Putamen (tissue), 1 donor: ENCODE measurements at regions not wholly inside any gene's neighbourhood (a gene's known extent, or its start where the extent isn't known, plus 50 kb on each side); places are given as distances from the start of the nearest gene placed in this dataset.

Experiments
- DNase-seq: peaks from one replicate; pipeline ENCODE4 v3.0.0-alpha.2; 2016; ENCODE audit warnings: low spot score

DNA sequence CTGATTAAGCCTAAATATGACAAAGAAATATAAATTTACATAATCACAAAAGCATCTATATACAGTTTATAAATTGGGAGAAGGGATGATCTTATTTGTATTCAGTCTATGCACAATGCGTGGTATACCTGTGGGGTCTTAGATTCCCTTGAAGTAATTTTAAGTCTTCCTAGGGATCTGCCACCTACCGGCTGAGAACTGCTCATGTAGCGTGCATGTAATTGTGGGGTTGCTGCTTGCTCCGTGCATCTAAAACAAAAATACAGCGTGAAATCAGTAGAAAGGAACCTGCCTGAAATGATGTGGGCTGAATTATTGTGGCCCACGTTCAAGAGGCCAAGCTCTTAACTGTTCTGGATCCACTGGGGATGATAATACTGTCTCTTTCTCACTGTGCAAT, 187.3 kb downstream of the MBOAT1 start:
- DNase-seq = no peak

DNA sequence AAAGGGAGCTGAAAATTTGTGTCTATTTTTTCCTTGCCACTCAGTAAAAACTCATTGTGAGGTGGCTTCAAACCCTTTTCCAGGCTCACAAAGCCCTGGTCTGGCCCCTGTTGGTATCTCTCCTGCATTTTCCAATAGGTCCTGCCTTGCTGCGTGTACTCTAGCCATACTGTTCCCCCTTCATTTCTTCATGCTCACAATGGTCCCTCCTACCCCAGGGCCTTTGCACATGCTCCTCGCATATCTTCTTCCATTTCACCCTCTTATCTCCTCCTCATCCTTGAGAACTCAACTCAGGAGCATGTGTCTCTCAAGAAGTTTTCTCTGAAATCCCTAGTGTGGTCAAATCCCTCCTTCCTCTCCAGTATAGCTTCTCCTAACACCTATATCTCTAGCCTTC, 186.6 kb downstream of the MBOAT1 start:
- DNase-seq = no peak

DNA sequence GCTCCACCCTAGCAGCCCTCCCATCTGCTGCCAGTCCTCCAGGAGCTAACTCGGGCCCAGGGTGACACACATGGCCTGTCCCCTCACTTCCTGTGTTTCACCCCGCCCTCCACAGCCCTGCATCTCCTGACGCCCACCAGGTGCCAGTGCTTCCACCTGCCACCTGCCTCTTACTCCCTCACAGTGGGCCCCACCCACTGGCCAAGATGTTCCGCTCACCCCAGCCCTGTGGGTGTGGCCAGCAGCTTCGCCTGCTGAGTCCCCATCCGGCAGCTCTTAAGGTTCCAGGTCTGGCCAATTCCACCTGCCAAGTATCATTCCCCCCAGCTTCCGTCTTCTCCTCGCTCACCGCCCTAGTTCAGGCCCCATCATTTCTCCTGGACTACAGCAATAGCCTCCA, 184.1 kb downstream of the MBOAT1 start:
- no peak for DNase-seq

DNA sequence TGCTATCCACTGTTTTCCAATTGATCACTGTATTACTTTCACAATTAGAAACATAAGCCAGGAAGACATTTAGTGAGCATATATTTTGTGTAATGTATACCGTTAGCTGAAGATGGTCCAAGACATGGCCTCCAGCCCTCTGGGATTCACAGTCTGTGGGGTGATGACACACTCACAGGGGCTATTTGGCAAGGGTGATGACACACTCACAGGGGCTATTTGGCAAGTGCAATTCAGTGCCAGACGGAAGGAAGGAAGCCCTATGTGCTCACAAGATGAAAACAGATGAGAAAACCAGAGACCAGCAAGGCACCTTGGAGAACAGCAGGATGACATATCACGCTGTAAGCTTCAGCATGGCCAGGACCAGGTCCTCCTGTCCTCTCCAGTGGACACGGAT, 183.7 kb downstream of the MBOAT1 start:
- no peak for DNase-seq

DNA sequence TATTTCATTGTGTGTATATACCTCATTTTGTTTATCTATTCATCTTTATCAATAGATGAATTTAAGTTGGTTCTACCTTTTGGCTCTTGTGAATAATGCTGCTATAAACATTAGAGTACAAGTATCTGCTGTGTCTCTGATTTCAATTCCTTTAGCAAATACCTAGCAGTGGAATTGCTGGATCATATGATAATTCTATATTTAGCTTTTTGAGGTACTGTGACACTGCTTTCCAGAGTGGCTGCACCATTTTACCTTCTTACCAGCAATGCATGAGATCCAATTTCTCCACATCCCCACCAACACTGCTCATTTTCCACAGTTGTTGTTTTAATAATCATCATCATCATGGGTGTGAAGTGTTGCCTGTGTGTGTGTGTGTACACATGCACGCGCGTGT, 182.3 kb downstream of the MBOAT1 start:
- no peak for DNase-seq

DNA sequence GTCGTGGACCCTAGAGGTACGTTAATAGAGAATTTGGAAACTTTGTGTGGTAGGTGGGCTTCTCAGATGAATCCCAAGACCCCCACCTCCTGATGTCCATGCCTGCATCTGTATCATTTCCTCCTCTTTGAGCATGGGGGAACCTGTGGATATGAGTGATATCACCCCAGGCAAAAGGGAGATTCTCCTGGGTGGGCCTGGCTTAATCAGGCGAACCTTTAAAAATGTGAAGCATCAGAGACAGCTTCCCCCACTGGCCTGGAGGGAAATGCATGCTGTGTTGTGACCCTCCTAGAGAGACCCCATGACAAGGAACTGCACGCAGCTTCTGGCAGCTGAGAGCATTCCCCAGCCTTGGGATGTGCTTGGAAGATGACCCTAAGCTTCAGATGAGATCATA, 180.9 kb downstream of the MBOAT1 start:
- DNase-seq = no peak

DNA sequence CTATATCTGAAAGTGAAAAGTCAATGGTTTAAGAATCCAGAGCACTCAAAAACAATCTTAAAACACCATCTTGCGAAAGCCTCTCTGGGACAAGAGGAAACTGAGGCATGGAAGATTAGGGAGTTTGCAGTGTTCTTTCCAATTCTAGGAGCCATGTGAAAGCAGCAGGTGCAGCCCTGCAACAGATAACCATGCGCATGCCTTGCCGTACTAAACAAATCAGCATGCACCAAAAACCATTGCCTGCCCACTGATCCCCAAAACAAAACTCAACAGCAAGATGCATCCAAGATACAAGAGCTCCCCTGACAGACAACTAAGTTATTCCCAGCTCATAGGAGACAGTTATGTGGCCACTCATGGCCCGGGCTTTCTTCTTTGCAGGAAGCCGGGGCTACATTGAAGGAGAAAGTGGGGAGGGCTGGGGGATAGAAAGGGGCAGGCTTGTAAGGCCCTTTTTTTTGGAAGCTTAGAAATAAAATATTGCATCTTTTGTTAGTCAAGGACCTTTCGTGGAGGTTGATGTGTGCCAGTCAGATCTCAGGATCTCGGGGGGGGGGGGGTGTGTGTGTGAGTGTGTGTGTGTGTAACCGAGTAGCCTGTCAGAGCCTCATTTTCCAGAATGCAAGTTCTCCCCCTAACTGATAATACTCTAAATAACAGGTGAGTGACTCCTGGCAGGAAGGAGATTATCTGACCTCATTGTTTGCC, 178.4 kb downstream of the MBOAT1 start:
- DNase-seq = no peak

DNA sequence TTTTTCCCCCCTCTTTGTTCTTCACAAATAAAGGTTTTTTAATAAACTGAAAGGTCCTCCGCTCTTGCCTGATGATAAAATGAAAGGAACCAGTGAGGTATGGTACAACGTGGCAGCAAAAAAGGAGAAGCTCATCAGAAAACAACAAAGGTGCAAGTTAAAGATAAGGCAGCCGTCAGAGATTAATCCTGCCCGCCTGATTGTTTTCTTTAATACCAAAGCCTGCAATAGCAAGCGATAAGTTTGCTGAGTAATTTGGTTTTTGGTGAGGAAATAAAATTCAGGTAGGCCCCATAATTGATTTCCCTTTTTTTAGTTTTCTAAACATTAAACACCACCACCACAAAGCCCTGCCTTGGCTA, 177.9 kb downstream of the MBOAT1 start:
- DNase-seq = no peak

DNA sequence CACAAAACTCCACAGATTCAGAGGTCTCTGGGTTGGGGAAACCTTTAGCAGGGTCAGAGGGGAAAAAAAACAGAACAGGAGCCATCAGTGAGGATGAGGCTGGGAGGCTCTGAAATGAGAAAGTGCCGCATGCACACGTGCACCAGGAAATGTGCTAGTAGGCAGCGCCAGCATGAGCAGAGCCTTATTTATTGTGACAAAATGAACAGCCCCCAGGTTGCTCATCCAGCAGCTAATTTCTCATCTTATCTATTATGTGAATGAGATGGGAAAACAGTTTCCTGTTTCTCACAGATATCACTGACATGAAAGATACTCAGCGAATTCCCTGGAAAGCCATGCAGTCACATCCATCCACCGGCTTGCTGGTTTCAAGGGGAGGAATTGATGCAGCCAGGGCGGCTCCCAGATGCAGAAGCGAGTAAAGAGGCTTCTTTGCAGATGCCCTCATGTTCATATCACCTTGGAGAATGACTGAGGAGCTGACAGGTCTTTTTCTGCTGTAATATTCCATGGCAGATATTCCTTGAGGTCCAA, 176.1 kb downstream of the MBOAT1 start:
- DNase-seq = no peak

DNA sequence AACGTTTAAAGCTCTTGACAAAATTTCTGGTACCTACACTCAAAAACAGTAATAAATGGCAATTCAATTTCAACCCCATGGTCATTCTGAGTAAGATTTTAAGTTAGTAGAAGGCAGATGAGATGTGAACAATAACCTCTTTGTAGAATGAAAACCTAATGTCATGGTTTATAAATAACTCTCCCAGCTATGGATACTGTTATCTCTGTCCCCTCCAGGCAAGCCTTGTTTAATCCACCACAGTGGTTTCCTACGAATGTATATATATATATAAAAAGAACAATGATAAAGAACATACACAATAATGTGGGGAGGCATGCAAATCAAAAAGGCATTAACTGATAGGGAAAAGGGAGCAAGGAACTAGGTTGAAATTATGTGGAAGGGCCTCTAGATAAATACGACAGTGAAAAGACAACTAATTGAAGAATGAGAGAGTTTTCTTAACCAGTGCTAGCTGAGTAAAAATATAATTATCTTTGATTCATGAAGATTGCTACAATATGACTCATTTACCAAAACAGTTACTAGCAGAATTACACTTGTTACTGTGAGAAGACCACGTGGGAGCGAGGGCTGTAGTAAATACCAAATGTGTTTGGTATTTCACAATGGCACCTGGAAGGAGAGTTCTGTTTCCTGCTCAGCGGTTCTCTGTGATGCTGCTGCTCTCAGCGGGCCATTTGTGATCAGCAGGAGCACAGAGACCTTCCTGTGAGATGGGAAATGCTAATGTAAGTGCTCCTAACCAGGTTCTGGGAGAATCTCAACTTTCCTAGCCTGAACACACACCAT, 173.7 kb downstream of the MBOAT1 start:
- DNase-seq = no peak

DNA sequence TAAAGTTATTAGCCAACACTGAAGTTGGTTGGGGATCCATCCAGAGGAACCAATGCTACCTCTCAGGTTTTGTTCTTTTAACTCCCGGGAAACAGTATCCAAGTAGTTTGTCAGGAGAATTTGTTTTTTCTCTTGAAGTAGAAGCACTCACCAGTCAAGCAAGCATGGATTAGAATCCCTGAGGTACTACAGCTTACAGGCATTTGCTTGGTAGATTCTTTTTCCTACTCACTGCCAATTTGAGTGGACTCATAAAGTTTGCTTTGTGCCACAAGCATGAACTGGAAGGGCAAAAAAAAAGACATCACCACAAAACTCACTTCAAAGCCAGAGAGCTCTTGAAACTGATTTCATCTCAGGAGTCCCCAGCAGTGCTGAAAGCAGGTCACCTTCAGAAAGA, 167.4 kb downstream of the MBOAT1 start:
- DNase-seq = no peak
